ENCODE measurements at regions not wholly inside any gene's neighbourhood (a gene's known extent, or its start where the extent isn't known, plus 50 kb on each side); places are given as distances from the start of the nearest gene placed in this dataset.

DNA sequence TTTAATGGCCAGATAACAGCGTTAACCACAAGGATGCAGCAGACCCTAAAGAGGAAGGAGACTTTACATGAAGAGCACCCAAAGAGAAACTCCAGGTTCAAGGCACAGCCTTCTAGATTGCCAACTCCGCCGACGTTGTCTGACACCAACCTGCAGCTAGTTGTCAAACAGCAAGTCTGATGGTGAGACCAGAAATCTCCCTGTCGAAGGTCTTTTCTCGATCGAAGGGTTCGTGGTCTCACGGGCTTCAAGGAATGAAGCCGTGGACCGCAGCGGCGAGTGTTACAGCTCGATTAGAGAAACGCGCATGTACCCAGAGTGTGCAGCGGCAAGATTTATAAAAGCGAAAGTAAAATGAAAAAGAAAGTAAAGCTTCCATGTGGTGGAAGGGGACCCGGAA lies 656.3 kb downstream of the XIRP2 start:
- 89% methylated on average over 18 of the region's 19 CpGs; no CpG with 5 or more reads in 1 of the 2 experiments for WGBS, 2 experiments (ENCODE audit: extremely low coverage in 1 of 2, insufficient coverage in 1 of 2, insufficient read length in 1 of 2, insufficient replicate concordance in 2 of 2, low coverage in 1 of 2, low lambda C conversion rate in 2 of 2, missing lambda C conversion rate in 1 of 2)
- FAIRE-seq (no peak), DNase-seq (ENCODE audit: low read depth in 1 of 2, low spot score in 2 of 2) (no peak)
- H3K4ac ChIP-seq (replicated peaks; ENCODE audit: insufficient read length, low read depth, low read length) = no peak overlapping the region
- no peak overlapping the region for H2BK120ac ChIP-seq (replicated peaks; ENCODE audit: low read depth, low read length)
- H3K4me1 ChIP-seq (replicated peaks in 1 of 4; ENCODE audit: control insufficient read depth in 3 of 4, insufficient read depth in 4 of 4, low read length in 3 of 4) = no peaks in the 10 kb centered on the region; a peak in 1 of 7 replicates
- no peak overlapping the region for H3K18ac ChIP-seq (ENCODE audit: extremely low read depth, low read length)
- no peak overlapping the region for H3K4me2 ChIP-seq (ENCODE audit: insufficient read depth in 1 of 2, low read depth in 2 of 2, low read length in 2 of 2)
- H2AK5ac ChIP-seq (ENCODE audit: low read depth, low read length) = no peak overlapping the region
- no peak overlapping the region for H3K27ac ChIP-seq (ENCODE audit: low read depth, low read length)
- no peak overlapping the region for H2BK15ac ChIP-seq (ENCODE audit: low read length)
- POLR2A ChIA-PET (ENCODE audit: partially characterized antibody) = no interaction called here
- TF ChIP-seq CREB1 (IDR thresholded peaks at IDR 0.05) (no peak), JUN (IDR thresholded peaks at IDR 0.05; ENCODE audit: low read depth, low read length) (no peak), SP1 (IDR thresholded peaks at IDR 0.05; ENCODE audit: low read depth, low read length) (no peak), MAX (IDR thresholded peaks at IDR 0.05) (no peak), ATF3 (IDR thresholded peaks at IDR 0.05; ENCODE audit: insufficient read depth, low read depth, low read length) (no peak), FOSL1 (IDR thresholded peaks at IDR 0.05; ENCODE audit: insufficient read depth, low read depth, low read length) (no peak), HDAC6 (IDR thresholded peaks at IDR 0.05; ENCODE audit: low read depth, low read length) (no peak), EZH2 (IDR thresholded peaks at IDR 0.05; ENCODE audit: low read depth, low read length, severe bottlenecking) (no peak), MAFK (IDR thresholded peaks at IDR 0.05; ENCODE audit: low read depth, low read length) (no peak), NRF1 (IDR thresholded peaks at IDR 0.05; ENCODE audit: low read depth, low read length) (no peak), BCL11A (IDR thresholded peaks at IDR 0.05; ENCODE audit: low read depth in 2 of 2, low read length in 2 of 2) (no peak), SAP30 (IDR thresholded peaks at IDR 0.05; ENCODE audit: insufficient read depth, insufficient replicate concordance, low read length) (no peak), TAF1 (IDR thresholded peaks at IDR 0.05; ENCODE audit: low read depth, low read length) (no peak)
- TF ChIP-seq, protein P1, sequence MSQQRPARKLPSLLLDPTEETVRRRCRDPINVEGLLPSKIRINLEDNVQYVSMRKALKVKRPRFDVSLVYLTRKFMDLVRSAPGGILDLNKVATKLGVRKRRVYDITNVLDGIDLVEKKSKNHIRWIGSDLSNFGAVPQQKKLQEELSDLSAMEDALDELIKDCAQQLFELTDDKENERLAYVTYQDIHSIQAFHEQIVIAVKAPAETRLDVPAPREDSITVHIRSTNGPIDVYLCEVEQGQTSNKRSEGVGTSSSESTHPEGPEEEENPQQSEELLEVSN (IDR thresholded peaks at IDR 0.05) = no peak
- H3K56ac ChIP-seq (replicated peaks; ENCODE audit: insufficient read length, low read depth, low read length) = no peak overlapping the region
- H3K9me3 ChIP-seq (ENCODE audit: insufficient read depth in 2 of 2, low read depth in 1 of 2, low read length in 1 of 2) = no peaks in the 10 kb centered on the region
- no peak overlapping the region for H4K5ac ChIP-seq (ENCODE audit: insufficient read length, low read depth, low read length)
- H4K91ac ChIP-seq (replicated peaks; ENCODE audit: insufficient read length, low read length) = no peak overlapping the region
- H3K14ac ChIP-seq (ENCODE audit: insufficient read length) = no peak overlapping the region
- H2AFZ ChIP-seq (ENCODE audit: low read length) = no peak overlapping the region
- no peak overlapping the region for H4K8ac ChIP-seq (ENCODE audit: extremely low read depth, insufficient read depth, low read length)
- no peaks in the 10 kb centered on the region; a peak in 2 of 8 replicates for H3K36me3 ChIP-seq (ENCODE audit: control insufficient read depth in 2 of 4, insufficient read depth in 4 of 4, low read length in 3 of 4)
- no peak overlapping the region for H2BK20ac ChIP-seq (ENCODE audit: low read length)
- no peak overlapping the region for H3K23ac ChIP-seq (ENCODE audit: insufficient read length)
- peaks cover 0 to 2% of the 10 kb centered on the region in 2 experiments for H4K20me1 ChIP-seq (replicated peaks in 1 of 2; ENCODE audit: control insufficient read depth in 1 of 2, insufficient read depth in 2 of 2, low read length in 2 of 2)
- no peak overlapping the region for H2BK12ac ChIP-seq (ENCODE audit: low read depth, low read length)
- CTCF ChIA-PET (ENCODE audit: partially characterized antibody) = interaction anchor here (1.6 kb wide), 1 partner anchor 143 kb away, joined by 5 read pairs; no protein-coding TSS in a partner anchor
- no peaks in the 10 kb centered on the region; a peak in 1 of 4 replicates for H3K79me2 ChIP-seq (ENCODE audit: control insufficient read depth in 1 of 2, insufficient read depth in 2 of 2, low read length in 2 of 2)
- peaks cover 5% of the 10 kb centered on the region; the same call in 1 of the 2 replicates for H3K79me1 ChIP-seq (ENCODE audit: low read depth, low read length)
- H3K27me3 ChIP-seq (replicated peaks in 1 of 4; ENCODE audit: control insufficient read depth in 3 of 4, extremely low read depth in 1 of 4, insufficient read depth in 3 of 4, low read length in 3 of 4) = peaks cover 0 to 1% (median 0%) of the 10 kb centered on the region in 4 experiments; a peak in 1 of 7 replicates
- no peak overlapping the region for H2BK5ac ChIP-seq (ENCODE audit: low read depth, low read length)
- H3K4me3 ChIP-seq (ENCODE audit: extremely low read depth in 1 of 4, insufficient read depth in 2 of 4, low read depth in 3 of 4, low read length in 4 of 4) = no peak overlapping the region
- H3K23me2 ChIP-seq (ENCODE audit: low read depth, low read length) = peaks cover 2% of the 10 kb centered on the region; the same call in 1 of the 2 replicates
- no peak overlapping the region for H3K9ac ChIP-seq (replicated peaks in 1 of 4; ENCODE audit: extremely low read depth in 1 of 4, low read depth in 3 of 4, low read length in 3 of 4)
